ENCODE measurements at regions not wholly inside any gene's neighbourhood (a gene's known extent, or its start where the extent isn't known, plus 50 kb on each side); places are given as distances from the start of the nearest gene placed in this dataset.

DNA sequence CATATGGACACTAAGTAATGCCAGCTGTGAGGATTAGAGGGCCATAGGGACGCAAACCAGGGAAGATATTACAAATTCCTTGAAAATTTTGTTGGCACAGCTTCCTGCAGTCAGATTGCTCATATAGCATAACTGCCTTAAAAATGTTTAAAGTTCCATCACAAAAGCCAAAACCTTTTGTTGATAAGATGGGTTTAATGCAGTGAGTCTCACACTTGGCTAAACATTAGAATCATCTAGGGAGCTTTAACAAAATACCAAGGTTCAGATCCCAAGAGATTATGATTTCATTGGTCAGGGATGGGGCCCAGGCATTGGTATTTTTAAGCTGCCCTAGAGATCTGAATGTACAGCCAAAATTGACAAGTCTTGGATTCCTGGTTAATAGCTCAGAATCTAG lies 376.5 kb upstream of the MAD2L1 start:
- Mint-ChIP-seq H3K4me1 (ENCODE audit: low read depth) (no peaks in the 10 kb centered on the region), H3K27ac (no peak overlapping the region), H3K9me3 (no peaks in the 10 kb centered on the region), H3K36me3 (ENCODE audit: low read depth) (no peaks in the 10 kb centered on the region), H3K27me3 (peaks cover 4% of the 10 kb centered on the region), H3K4me3 (no peak overlapping the region)
- POLR2A ChIA-PET, result no interaction called here
- no peaks in the 10 kb centered on the region for H3K36me3 ChIP-seq (ENCODE audit: insufficient read depth, low read length)
- CTCF ChIA-PET, result no interaction called here
- no peak overlapping the region for H3K27ac ChIP-seq (ENCODE audit: low read depth in 1 of 2, low read length in 2 of 2)
- no peak overlapping the region for H3K4me3 ChIP-seq (ENCODE audit: low read length)
- intact Hi-C loops (cut with DNase I, micrococcal nuclease), result no loop called here
- no peak for ATAC-seq (ENCODE audit: poor library complexity)
- DNase-seq, result no peak
- no peaks in the 10 kb centered on the region for H3K27me3 ChIP-seq (ENCODE audit: control insufficient read depth in 1 of 2, insufficient read depth in 2 of 2, low read length in 2 of 2)
- no peaks in the 10 kb centered on the region for H3K9me3 ChIP-seq (ENCODE audit: control insufficient read depth in 1 of 2, insufficient read depth in 1 of 2, low read length in 2 of 2)
- TF ChIP-seq, protein P1, sequence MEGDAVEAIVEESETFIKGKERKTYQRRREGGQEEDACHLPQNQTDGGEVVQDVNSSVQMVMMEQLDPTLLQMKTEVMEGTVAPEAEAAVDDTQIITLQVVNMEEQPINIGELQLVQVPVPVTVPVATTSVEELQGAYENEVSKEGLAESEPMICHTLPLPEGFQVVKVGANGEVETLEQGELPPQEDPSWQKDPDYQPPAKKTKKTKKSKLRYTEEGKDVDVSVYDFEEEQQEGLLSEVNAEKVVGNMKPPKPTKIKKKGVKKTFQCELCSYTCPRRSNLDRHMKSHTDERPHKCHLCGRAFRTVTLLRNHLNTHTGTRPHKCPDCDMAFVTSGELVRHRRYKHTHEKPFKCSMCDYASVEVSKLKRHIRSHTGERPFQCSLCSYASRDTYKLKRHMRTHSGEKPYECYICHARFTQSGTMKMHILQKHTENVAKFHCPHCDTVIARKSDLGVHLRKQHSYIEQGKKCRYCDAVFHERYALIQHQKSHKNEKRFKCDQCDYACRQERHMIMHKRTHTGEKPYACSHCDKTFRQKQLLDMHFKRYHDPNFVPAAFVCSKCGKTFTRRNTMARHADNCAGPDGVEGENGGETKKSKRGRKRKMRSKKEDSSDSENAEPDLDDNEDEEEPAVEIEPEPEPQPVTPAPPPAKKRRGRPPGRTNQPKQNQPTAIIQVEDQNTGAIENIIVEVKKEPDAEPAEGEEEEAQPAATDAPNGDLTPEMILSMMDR (IDR thresholded peaks at IDR 0.05), result no peak
- H3K4me1 ChIP-seq (ENCODE audit: insufficient read depth, low read length), result no peaks in the 10 kb centered on the region

DNA sequence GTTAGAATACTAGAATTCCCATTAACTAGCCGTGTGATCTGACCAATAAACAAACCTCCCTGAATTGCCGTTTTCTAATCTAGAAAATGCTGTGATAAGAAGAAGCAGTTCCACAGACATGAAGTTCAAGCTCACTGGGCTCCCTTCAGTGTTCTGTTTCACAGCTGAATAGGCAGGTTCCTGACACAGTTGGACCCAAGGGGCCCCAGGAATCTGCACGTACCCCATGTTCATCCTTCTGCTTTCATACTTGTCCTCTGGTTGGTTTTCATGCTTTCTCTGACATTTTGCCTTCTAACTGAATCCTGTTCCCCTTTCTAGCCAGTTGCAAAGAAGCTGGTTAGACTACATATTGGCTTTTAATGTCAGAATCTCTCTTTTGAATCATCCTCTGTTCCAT lies 374.1 kb upstream of the MAD2L1 start:
- H3K27ac Mint-ChIP-seq, result no peak overlapping the region
- intact Hi-C loops (cut with DNase I, micrococcal nuclease), result no loop called here
- H3K36me3 ChIP-seq (ENCODE audit: insufficient read depth, low read length), result no peaks in the 10 kb centered on the region
- no peaks in the 10 kb centered on the region for H3K4me1 Mint-ChIP-seq (ENCODE audit: low read depth)
- TF ChIP-seq, protein P1 (IDR thresholded peaks at IDR 0.05), result no peak
- H3K9me3 Mint-ChIP-seq, result no peaks in the 10 kb centered on the region
- no peaks in the 10 kb centered on the region for H3K27me3 ChIP-seq (ENCODE audit: control insufficient read depth in 1 of 2, insufficient read depth in 2 of 2, low read length in 2 of 2)
- no peak overlapping the region for H3K27ac ChIP-seq (ENCODE audit: low read depth in 1 of 2, low read length in 2 of 2)
- H3K4me3 Mint-ChIP-seq, result no peak overlapping the region
- DNase-seq (no peak), ATAC-seq (ENCODE audit: poor library complexity) (no peak)
- H3K4me3 ChIP-seq (ENCODE audit: low read length), result no peak overlapping the region
- no peaks in the 10 kb centered on the region for H3K27me3 Mint-ChIP-seq
- ChIA-PET CTCF (no interaction called here), POLR2A (no interaction called here)
- no peaks in the 10 kb centered on the region for H3K36me3 Mint-ChIP-seq (ENCODE audit: low read depth)
- H3K4me1 ChIP-seq (ENCODE audit: insufficient read depth, low read length), result no peaks in the 10 kb centered on the region
- H3K9me3 ChIP-seq (ENCODE audit: control insufficient read depth in 1 of 2, insufficient read depth in 1 of 2, low read length in 2 of 2), result no peaks in the 10 kb centered on the region

DNA sequence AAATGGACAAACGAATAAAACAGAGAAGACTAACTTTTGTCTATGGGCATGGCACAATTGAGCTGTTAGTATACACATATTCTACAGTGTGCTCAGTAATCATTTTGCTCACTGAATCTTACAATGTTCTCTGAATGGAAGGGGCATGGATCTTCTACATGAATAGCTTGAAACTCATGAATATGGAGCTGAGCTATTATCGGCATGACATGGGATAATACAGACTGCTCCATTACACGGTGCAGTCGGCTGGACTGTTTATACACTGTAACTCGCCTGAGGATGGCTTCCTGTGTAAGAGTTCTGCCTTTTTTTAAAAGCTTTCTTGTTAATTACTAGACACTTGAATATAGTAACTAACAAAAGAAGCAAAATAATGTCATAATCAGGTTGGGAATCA lies 368.5 kb upstream of the MAD2L1 start:
- CTCF ChIA-PET, result no interaction called here
- ATAC-seq (ENCODE audit: poor library complexity) (no peak), DNase-seq (no peak)
- Mint-ChIP-seq H3K4me1 (ENCODE audit: low read depth) (no peaks in the 10 kb centered on the region), H3K36me3 (ENCODE audit: low read depth) (no peaks in the 10 kb centered on the region), H3K4me3 (no peak overlapping the region), H3K27ac (no peak overlapping the region), H3K27me3 (no peaks in the 10 kb centered on the region), H3K9me3 (no peaks in the 10 kb centered on the region)
- TF ChIP-seq, protein P1 (IDR thresholded peaks at IDR 0.05), result no peak
- Histone ChIP-seq H3K27ac (ENCODE audit: low read depth in 1 of 2, low read length in 2 of 2) (no peak overlapping the region), H3K4me3 (ENCODE audit: low read length) (no peak overlapping the region), H3K9me3 (ENCODE audit: control insufficient read depth in 1 of 2, insufficient read depth in 1 of 2, low read length in 2 of 2) (no peaks in the 10 kb centered on the region), H3K27me3 (ENCODE audit: control insufficient read depth in 1 of 2, insufficient read depth in 2 of 2, low read length in 2 of 2) (no peaks in the 10 kb centered on the region), H3K36me3 (ENCODE audit: insufficient read depth, low read length) (no peaks in the 10 kb centered on the region), H3K4me1 (ENCODE audit: insufficient read depth, low read length) (no peaks in the 10 kb centered on the region)
- intact Hi-C loops (cut with DNase I, micrococcal nuclease), result no loop called here
- POLR2A ChIA-PET, result no interaction called here
